ENCODE measurements at regions not wholly inside any gene's neighbourhood (a gene's known extent, or its start where the extent isn't known, plus 50 kb on each side); places are given as distances from the start of the nearest gene placed in this dataset.
A peak's percentile ranks its signal among the peaks of the same experiment; 100 is the strongest.

GRCh38 chr12:39047539-39048262 lies 142.3 kb upstream of the CPNE8 start:
- TF ChIP-seq ZBTB33 (IDR thresholded peaks at IDR 0.05) = no peak
- no peak for TF ChIP-seq HNF4A (conservative IDR thresholded peaks at IDR 0.05)
- no peak for TF ChIP-seq FOXA2 (IDR thresholded peaks at IDR 0.05)
- no peak for TF ChIP-seq HNF4G (IDR thresholded peaks at IDR 0.05)
- TF ChIP-seq YY1 (IDR thresholded peaks at IDR 0.05) = no peak
- TF ChIP-seq ATF3 (IDR thresholded peaks at IDR 0.05) = no peak
- no peak for TF ChIP-seq REST (IDR thresholded peaks at IDR 0.05)
- TF ChIP-seq SP1 (IDR thresholded peaks at IDR 0.05) = no peak
- TF ChIP-seq MAX (IDR thresholded peaks at IDR 0.05) = no peak
- TF ChIP-seq FOXA1 (IDR thresholded peaks at IDR 0.05) = no peak
- no peak for TF ChIP-seq JUND (IDR thresholded peaks at IDR 0.05)
- Histone ChIP-seq H3K4me1 (ENCODE audit: control insufficient read depth in 4 of 4, insufficient read depth in 4 of 4, low read length in 3 of 4) (no peaks in the 10 kb centered on the region), H3K36me3 (ENCODE audit: control insufficient read depth in 4 of 4, insufficient read depth in 3 of 4, low read depth in 1 of 4, low read length in 3 of 4) (no peaks in the 10 kb centered on the region), H3K27ac (ENCODE audit: low read depth in 1 of 2, low read length in 2 of 2) (no peak overlapping the region), H3K4me3 (ENCODE audit: low read depth in 1 of 3, low read length in 3 of 3) (no peak overlapping the region), H3K9me3 (ENCODE audit: control insufficient read depth in 4 of 4, low read length in 3 of 4) (no peaks in the 10 kb centered on the region), H3K9ac (ENCODE audit: low read depth in 1 of 2, low read length in 2 of 2) (no peak overlapping the region), H3K27me3 (ENCODE audit: control insufficient read depth in 4 of 4, insufficient read depth in 4 of 4, low read length in 3 of 4) (no peaks in the 10 kb centered on the region)
- DNase-seq (ENCODE audit: low spot score) = no peak
- WGBS = 84% methylated on average over 8 of the region's 8 CpGs

GRCh38 chr12:39044754-39045153 lies 139.4 kb upstream of the CPNE8 start:
- no peak overlapping the region for H3K9ac ChIP-seq (ENCODE audit: low read depth in 1 of 2, low read length in 2 of 2)
- H3K9me3 ChIP-seq (ENCODE audit: control insufficient read depth in 4 of 4, low read length in 3 of 4) = no peaks in the 10 kb centered on the region
- no peak for TF ChIP-seq HNF4G (IDR thresholded peaks at IDR 0.05)
- no peak for TF ChIP-seq NR2F2 (IDR thresholded peaks at IDR 0.05)
- no peak for DNase-seq (ENCODE audit: low spot score)
- H3K27me3 ChIP-seq (ENCODE audit: control insufficient read depth in 4 of 4, insufficient read depth in 4 of 4, low read length in 3 of 4) = no peaks in the 10 kb centered on the region
- H3K36me3 ChIP-seq (ENCODE audit: control insufficient read depth in 4 of 4, insufficient read depth in 3 of 4, low read depth in 1 of 4, low read length in 3 of 4) = no peaks in the 10 kb centered on the region
- WGBS = 53% methylated on average over 3 of the region's 3 CpGs
- no peak overlapping the region for H3K4me3 ChIP-seq (ENCODE audit: low read depth in 1 of 3, low read length in 3 of 3)
- no peak overlapping the region for H3K27ac ChIP-seq (ENCODE audit: low read depth in 1 of 2, low read length in 2 of 2)
- no peaks in the 10 kb centered on the region for H3K4me1 ChIP-seq (ENCODE audit: control insufficient read depth in 4 of 4, insufficient read depth in 4 of 4, low read length in 3 of 4)

GRCh38 chr12:39043424-39043822 lies 138.0 kb upstream of the CPNE8 start:
- 34% methylated on average over 2 of the region's 2 CpGs for WGBS
- H3K4me1 ChIP-seq (ENCODE audit: control insufficient read depth in 4 of 4, insufficient read depth in 4 of 4, low read length in 3 of 4) = no peaks in the 10 kb centered on the region
- peak overlapping the region in 1 of 2 donors; percentile 12 for H3K27ac ChIP-seq (ENCODE audit: low read depth in 1 of 2, low read length in 2 of 2)
- no peaks in the 10 kb centered on the region for H3K9me3 ChIP-seq (ENCODE audit: control insufficient read depth in 4 of 4, low read length in 3 of 4)
- H3K9ac ChIP-seq (ENCODE audit: low read depth in 1 of 2, low read length in 2 of 2) = no peak overlapping the region
- no peaks in the 10 kb centered on the region for H3K36me3 ChIP-seq (ENCODE audit: control insufficient read depth in 4 of 4, insufficient read depth in 3 of 4, low read depth in 1 of 4, low read length in 3 of 4)
- no peak overlapping the region for H3K4me3 ChIP-seq (ENCODE audit: low read depth in 1 of 3, low read length in 3 of 3)
- DNase-seq (ENCODE audit: low spot score) = no peak
- H3K27me3 ChIP-seq (ENCODE audit: control insufficient read depth in 4 of 4, insufficient read depth in 4 of 4, low read length in 3 of 4) = no peaks in the 10 kb centered on the region
- TF ChIP-seq CTCF (IDR thresholded peaks at IDR 0.05; ENCODE audit: low read depth, low read length, missing input control) (no peak), SP1 (IDR thresholded peaks at IDR 0.05) (no peak), ATF3 (IDR thresholded peaks at IDR 0.05) (no peak), EGR1 (IDR thresholded peaks at IDR 0.05; ENCODE audit: low read depth in 2 of 2) (no peak), JUND (IDR thresholded peaks at IDR 0.05) (no peak), NR2F2 (IDR thresholded peaks at IDR 0.05) (no peak), HNF4A (conservative IDR thresholded peaks at IDR 0.05) (no peak), FOXA2 (IDR thresholded peaks at IDR 0.05) (no peak), ZBTB33 (IDR thresholded peaks at IDR 0.05) (no peak), RAD21 (IDR thresholded peaks at IDR 0.05) (no peak), TAF1 (conservative IDR thresholded peaks at IDR 0.05) (no peak), YY1 (IDR thresholded peaks at IDR 0.05) (no peak), RXRA (IDR thresholded peaks at IDR 0.05) (no peak), HNF4G (IDR thresholded peaks at IDR 0.05) (no peak)

Data from liver (tissue), 8 donors.